HCT116 (cell line): ENCODE measurements at regions not wholly inside any gene's neighbourhood (a gene's known extent, or its start where the extent isn't known, plus 50 kb on each side); places are given as distances from the start of the nearest gene placed in this dataset.

Experiments used
- ATAC-seq: fragments of 200-7000 bp; cut with Tn5 transposase; 2 replicates; pipeline ENCODE4 v1.9.1; 2020; ENCODE audit warnings: mild to moderate bottlenecking, moderate library complexity
- BruUV-seq: library from RNA; stranded (reverse); fragments of 400-500 nt; replicated peaks from 2 replicates; lab custom pipeline; 2021; lab: Mats Ljungman, UMichigan
- CTCF ChIA-PET: fragments of 300-600 bp; sonication (Branson Sonifier 250); formaldehyde crosslinking; loops from one replicate; lab custom pipeline; 2021; ENCODE audit warnings: antibody characterized with exemption; lab: Charles Lee
- POLR2A ChIA-PET: fragments of 300-600, 350-600 bp; sonication (Branson Sonifier 250); formaldehyde crosslinking; loops from one replicate; lab custom pipeline; 2021; ENCODE audit warnings: antibody characterized with exemption; lab: Charles Lee
- RAD21 ChIA-PET, 2 experiments: fragments of 300-600 bp; sonication (Branson Sonifier 250); formaldehyde crosslinking; loops; one replicate each; lab custom pipeline; 2023; ENCODE audit warnings: low total read pairs in 2 of 2; ENCODE audit not compliant: uncharacterized antibody in 2 of 2, unreplicated experiment in 2 of 2, low non-redundant PET in 1 of 2; lab: Charles Lee
- DNase-seq: peaks from one replicate; pipeline ENCODE4 v3.0.0-alpha.2; 2010; ENCODE audit warnings: low read depth, low spot score
- H2AFZ ChIP-seq: fragments of 200-600 bp; shearing (Covaris generic), sonication (generic); 2 replicates; pipeline ENCODE4 v1.6.1; 2017; ENCODE audit warnings: low read depth, mixed run types, mixed read lengths, antibody characterized with exemption, low read length; ENCODE audit not compliant: poor library complexity, severe bottlenecking
- H3K27ac ChIP-seq: 2 replicates; pipeline ENCODE4 v1.5.1; 2012; ENCODE audit warnings: low read depth, low read length
- H3K27me3 ChIP-seq: fragments of 200-600 bp; sonication (generic); 2 replicates; pipeline ENCODE4 v1.6.1; 2016; ENCODE audit warnings: mixed run types, low read length, mixed read lengths; ENCODE audit not compliant: insufficient read depth
- H3K36me3 ChIP-seq, 2 experiments: fragments of 200-500 bp in 1 of 2; fragments of 200-600 bp in 1 of 2; sonication (Bioruptor generic) in 1 of 2; sonication (generic) in 1 of 2; 2 replicates each; pipeline versions ENCODE4 v1.5.1 to v1.6.1; 2014 to 2016; ENCODE audit warnings: low read length in 2 of 2, inconsistent platforms in 1 of 2, mixed read lengths in 1 of 2, mixed run types in 1 of 2; ENCODE audit not compliant: insufficient read depth in 2 of 2, control insufficient read depth in 1 of 2
- H3K4me1 ChIP-seq, 2 experiments: fragments of 200-600 bp in 1 of 2; sonication (generic) in 1 of 2; 2 replicates each; pipeline versions ENCODE4 v1.5.1 to v1.6.1; 2012 to 2017; ENCODE audit warnings: low read length in 2 of 2, inconsistent platforms in 1 of 2, mild to moderate bottlenecking in 1 of 2, mixed read lengths in 1 of 2, mixed run types in 1 of 2, moderate library complexity in 1 of 2; ENCODE audit not compliant: insufficient read depth in 2 of 2, control insufficient read depth in 1 of 2
- H3K4me2 ChIP-seq: fragments of 200-600 bp; sonication (generic); 2 replicates; pipeline ENCODE4 v1.6.1; 2017; ENCODE audit warnings: mixed run types, low read length, mixed read lengths
- H3K4me3 ChIP-seq, 2 experiments: fragments of 200-600 bp in 1 of 2; sonication (generic) in 1 of 2; replicated peaks in 1 of 2; 2 replicates each; pipeline ENCODE4 v1.5.1; 2011 to 2016; ENCODE audit warnings: low read length in 2 of 2, control low read depth in 1 of 2, low read depth in 1 of 2, mild to moderate bottlenecking in 1 of 2, mixed read lengths in 1 of 2, mixed run types in 1 of 2
- H3K79me2 ChIP-seq: fragments of 200-600 bp; sonication (generic); 2 replicates; pipeline ENCODE4 v1.6.1; 2017; ENCODE audit warnings: mild to moderate bottlenecking, mixed run types, low read length, moderate library complexity, mixed read lengths; ENCODE audit not compliant: insufficient read depth
- H3K9ac ChIP-seq: fragments of 200-600 bp; sonication (generic); 2 replicates; pipeline ENCODE4 v1.6.1; 2016; ENCODE audit warnings: low read length, mixed read lengths
- H3K9me2 ChIP-seq: fragments of 200-600 bp; sonication (generic), shearing (Covaris generic); 2 replicates; pipeline ENCODE4 v1.6.1; 2017; ENCODE audit warnings: mixed run types, mild to moderate bottlenecking, moderate library complexity; ENCODE audit not compliant: insufficient read depth
- H3K9me3 ChIP-seq, 2 experiments: fragments of 200-500 bp in 1 of 2; fragments of 200-600 bp in 1 of 2; sonication (Bioruptor generic) in 1 of 2; sonication (generic) in 1 of 2; 2 replicates each; pipeline ENCODE4 v1.6.1; 2014 to 2017; ENCODE audit warnings: low read length in 2 of 2, mixed read lengths in 2 of 2, inconsistent platforms in 1 of 2, low read depth in 1 of 2, mild to moderate bottlenecking in 1 of 2, mixed run types in 1 of 2, moderate library complexity in 1 of 2; ENCODE audit not compliant: control insufficient read depth in 1 of 2, insufficient read depth in 1 of 2
- H4K20me1 ChIP-seq: fragments of 200-600 bp; sonication (generic), shearing (Covaris generic); 2 replicates; pipeline ENCODE4 v1.6.1; 2017; ENCODE audit warnings: mixed run types, mild to moderate bottlenecking, moderate library complexity; ENCODE audit not compliant: insufficient read depth
- ATF3 ChIP-seq: IDR thresholded peaks from 2 replicates; pipeline ENCODE4 v1.6.1; 2012
- CEBPB ChIP-seq: IDR thresholded peaks from 2 replicates; pipeline ENCODE4 v1.6.1; 2012; ENCODE audit warnings: low read depth
- CTCF ChIP-seq, 3 experiments: fragments of 200-600 bp in 1 of 3; sonication (generic) in 1 of 3; IDR thresholded peaks in 2 of 3; conservative IDR thresholded peaks in 1 of 3; 2 replicates each; pipeline ENCODE4 v1.5.1; 2012 to 2017; ENCODE audit warnings: low read depth in 2 of 3, low read length in 2 of 3, antibody characterized with exemption in 1 of 3, borderline replicate concordance in 1 of 3, control low read depth in 1 of 3, mild to moderate bottlenecking in 1 of 3, mixed read lengths in 1 of 3, mixed run types in 1 of 3, moderate library complexity in 1 of 3; ENCODE audit not compliant: insufficient read depth in 1 of 3
- EGR1 ChIP-seq: IDR thresholded peaks from 2 replicates; pipeline ENCODE4 v1.6.1; 2012; ENCODE audit warnings: low read depth
- EZH2 ChIP-seq: fragments of 200-600 bp; sonication (generic); IDR thresholded peaks from 2 replicates; pipeline ENCODE4 v1.6.1; 2017; ENCODE audit warnings: antibody characterized with exemption, mixed run types
- FOSL1 ChIP-seq: IDR thresholded peaks from 2 replicates; pipeline ENCODE4 v1.6.1; 2012; ENCODE audit warnings: low read depth
- MAX ChIP-seq: IDR thresholded peaks from 2 replicates; pipeline ENCODE4 v1.6.1; 2012
- POLR2AphosphoS5 ChIP-seq: IDR thresholded peaks from 2 replicates; pipeline ENCODE4 v1.6.1; 2011; ENCODE audit warnings: mild to moderate bottlenecking, low read depth, low read length, moderate library complexity
- RAD21 ChIP-seq: IDR thresholded peaks from 2 replicates; pipeline ENCODE4 v1.6.1; 2012; ENCODE audit warnings: low read depth, mild to moderate bottlenecking
- REST ChIP-seq: IDR thresholded peaks from 2 replicates; pipeline ENCODE4 v1.6.1; 2012; ENCODE audit warnings: low read depth
- SIN3A ChIP-seq: IDR thresholded peaks from 2 replicates; pipeline ENCODE4 v1.6.1; 2012; ENCODE audit warnings: low read depth
- SP1 ChIP-seq: IDR thresholded peaks from 2 replicates; pipeline ENCODE4 v1.6.1; 2012; ENCODE audit warnings: low read depth
- SRF ChIP-seq: IDR thresholded peaks from 2 replicates; pipeline ENCODE4 v1.6.1; 2012; ENCODE audit warnings: low read depth
- ZBTB33 ChIP-seq: IDR thresholded peaks from 2 replicates; pipeline ENCODE4 v1.6.1; 2011; ENCODE audit warnings: mild to moderate bottlenecking, low read length, moderate library complexity; ENCODE audit not compliant: insufficient replicate concordance; ENCODE audit errors: extremely low read depth
- ZFX ChIP-seq: fragments of 450-650 bp; IDR thresholded peaks from 2 replicates; pipeline ENCODE4 v1.6.1; 2017
- ZNF274 ChIP-seq: fragments of 200-500 bp; sonication (Bioruptor generic); IDR thresholded peaks from 2 replicates; pipeline ENCODE4 v1.6.1; 2014; ENCODE audit warnings: mild to moderate bottlenecking, low read depth, low read length, inconsistent platforms
- intact Hi-C: fragments of 100-400 bp; cut with micrococcal nuclease; formaldehyde crosslinking; loops from 2 replicates; pipeline ENCODE4 v1.10.0; 2022

GRCh38 chr3:116849261-116849688, 139.7 kb downstream of the TUSC7 start:
- Histone ChIP-seq H4K20me1 (no peaks in the 10 kb centered on the region), H3K36me3 (no peaks in the 10 kb centered on the region), H3K9me3 (no peaks in the 10 kb centered on the region), H3K79me2 (no peaks in the 10 kb centered on the region), H3K9me2 (no peaks in the 10 kb centered on the region), H3K4me1 (no peaks in the 10 kb centered on the region), H3K27me3 (no peaks in the 10 kb centered on the region), H3K27ac (no peak overlapping the region), H3K4me2 (no peak overlapping the region), H3K4me3 (no peak overlapping the region), H2AFZ (no peak overlapping the region), H3K9ac (no peak overlapping the region)
- POLR2A ChIA-PET, result no interaction called here
- BruUV-seq, result no TSS peak
- intact Hi-C loops, result no loop called here
- ATAC-seq, result no peak
- RAD21 ChIA-PET, result no interaction called here
- DNase-seq, result no peak
- CTCF ChIA-PET, result no interaction called here
- TF ChIP-seq ZBTB33, result no peak
- TF ChIP-seq CTCF (IDR thresholded peaks at IDR 0.05 in 2 of 3, conservative IDR thresholded peaks at IDR 0.05 in 1 of 3; ENCODE audit: borderline replicate concordance in 1 of 3, insufficient read depth in 1 of 3, low read depth in 2 of 3, low read length in 2 of 3), result no peak
- no peak for TF ChIP-seq SRF
- TF ChIP-seq ZNF274, result no peak
- TF ChIP-seq REST, result no peak
- no peak for TF ChIP-seq EGR1
- TF ChIP-seq RAD21, result no peak
- TF ChIP-seq EZH2, result no peak
- no peak for TF ChIP-seq FOSL1
- no peak for TF ChIP-seq CEBPB
- TF ChIP-seq MAX, result no peak
- no peak for TF ChIP-seq ATF3
- TF ChIP-seq ZFX, result no peak
- no peak for TF ChIP-seq SP1
- TF ChIP-seq SIN3A, result no peak
- no peak for TF ChIP-seq POLR2AphosphoS5
